A549 (cell line): ENCODE measurements at regions not wholly inside any gene's neighbourhood (a gene's known extent, or its start where the extent isn't known, plus 50 kb on each side); places are given as distances from the start of the nearest gene placed in this dataset.
A peak's percentile ranks its signal among the peaks of the same experiment; 100 is the strongest.

Experiments used
- ATAC-seq, 2 experiments: fragments of 200-7000 bp in 1 of 2; fragments of >200 bp in 1 of 2; cut with Nextera tagmentation in 1 of 2; cut with Tn5 transposase in 1 of 2; 3 replicates each; pipeline versions ENCODE4 v1.8.0 to v1.9.1; 2018 to 2020; ENCODE audit warnings: mild to moderate bottlenecking in 1 of 2, moderate library complexity in 1 of 2
- CTCF ChIA-PET: fragments of 300-600 bp; sonication (Branson Sonifier 250); formaldehyde crosslinking; extraction: SDS; loops from one replicate; lab custom pipeline; 2021; ENCODE audit warnings: antibody characterized with exemption, inconsistent platforms; lab: Yijun Ruan, JAX
- POLR2A ChIA-PET: fragments of 350-600 bp; formaldehyde crosslinking; extraction: SDS; loops from one replicate; lab custom pipeline; 2021; ENCODE audit warnings: antibody characterized with exemption, inconsistent platforms; lab: Yijun Ruan, JAX
- DNase-seq, 2 experiments: peaks; one replicate each; pipeline versions ENCODE4 v3.0.0 to v3.0.0-alpha.2; 2011 to 2016; ENCODE audit warnings: low read depth in 1 of 2, low spot score in 1 of 2
- FAIRE-seq: peaks from 2 replicates; lab custom pipeline; 2011; peaks lifted over from hg19 to GRCh38; lab: Jason Lieb, UNC
- H3K27ac ChIP-seq, 2 experiments: fragments of >200 bp; sonication (Bioruptor Twin); formaldehyde crosslinking; 3 replicates each; pipeline ENCODE4 v1.5.1; 2016 to 2017
- H3K4me1 ChIP-seq: fragments of >200 bp; sonication (Bioruptor Twin); formaldehyde crosslinking; 3 replicates; pipeline ENCODE4 v1.6.1; 2016
- H3K4me2 ChIP-seq: fragments of >200 bp; sonication (Bioruptor Twin); formaldehyde crosslinking; 3 replicates; pipeline ENCODE4 v1.6.1; 2016
- H3K4me3 ChIP-seq: fragments of >200 bp; sonication (Bioruptor Twin); formaldehyde crosslinking; 3 replicates; pipeline ENCODE4 v1.5.1; 2016
- H3K9me3 ChIP-seq: fragments of >200 bp; sonication (Bioruptor Twin); formaldehyde crosslinking; 3 replicates; pipeline ENCODE4 v1.6.1; 2016
- BCL3 ChIP-seq: fragments of >200 bp; sonication (Bioruptor Twin); formaldehyde crosslinking; IDR thresholded peaks from 3 replicates; pipeline ENCODE4 v1.6.1; 2016
- CBX2 ChIP-seq: fragments of 200-600 bp; sonication (generic); IDR thresholded peaks from 2 replicates; pipeline ENCODE4 v1.6.1; 2016; ENCODE audit warnings: low read depth, mild to moderate bottlenecking, borderline replicate concordance
- CHD2 ChIP-seq: fragments of 150-350 bp; IDR thresholded peaks from 2 replicates; pipeline ENCODE4 v1.6.1; 2014; ENCODE audit warnings: low read length; ENCODE audit not compliant: partially characterized antibody
- EHF ChIP-seq: fragments of 250-450 bp; sonication (Bioruptor Pico); IDR thresholded peaks from 2 replicates; pipeline ENCODE4 v1.5.0; 2020; ENCODE audit warnings: mild to moderate bottlenecking
- EHMT2 ChIP-seq: fragments of 200-600 bp; sonication (generic); IDR thresholded peaks from 2 replicates; pipeline ENCODE4 v1.6.1; 2016; ENCODE audit warnings: antibody characterized with exemption, low read depth, mild to moderate bottlenecking, moderate library complexity
- FOSL2 ChIP-seq, 2 experiments: fragments of 450-650 bp in 1 of 2; fragments of >200 bp in 1 of 2; sonication (Bioruptor Twin) in 1 of 2; formaldehyde crosslinking; IDR thresholded peaks; 2 replicates each; pipeline versions ENCODE4 v1.5.0 to v1.6.1; 2016 to 2020; ENCODE audit warnings: mild to moderate bottlenecking in 1 of 2, moderate library complexity in 1 of 2
- FOXS1 ChIP-seq: fragments of 250-450 bp; sonication (Bioruptor Pico); IDR thresholded peaks from 2 replicates; pipeline ENCODE4 v1.5.0; 2020; ENCODE audit warnings: mild to moderate bottlenecking, moderate library complexity
- GATA3 ChIP-seq: IDR thresholded peaks from 2 replicates; pipeline ENCODE4 v1.6.1; 2012; ENCODE audit warnings: borderline replicate concordance
- HEYL ChIP-seq: fragments of 250-450 bp; sonication (Bioruptor Pico); IDR thresholded peaks from 2 replicates; pipeline ENCODE4 v1.8.0; 2021; ENCODE audit warnings: mild to moderate bottlenecking, moderate library complexity
- HOXA7 ChIP-seq: fragments of 250-450 bp; sonication (Bioruptor Pico); IDR thresholded peaks from 2 replicates; pipeline ENCODE4 v1.5.0; 2020; ENCODE audit warnings: mild to moderate bottlenecking, moderate library complexity
- HOXB13 ChIP-seq: fragments of 250-450 bp; sonication (Bioruptor Pico); IDR thresholded peaks from 2 replicates; pipeline ENCODE4 v1.5.0; 2020; ENCODE audit warnings: low read depth, mild to moderate bottlenecking, moderate library complexity
- KDM1A ChIP-seq: fragments of 200-600 bp; sonication (generic); IDR thresholded peaks from 2 replicates; pipeline ENCODE4 v1.6.1; 2016; ENCODE audit warnings: low read depth, mild to moderate bottlenecking
- MAFK ChIP-seq: fragments of 450-650 bp; IDR thresholded peaks from 2 replicates; pipeline ENCODE4 v1.6.1; 2014; ENCODE audit not compliant: partially characterized antibody
- MAX ChIP-seq: IDR thresholded peaks from 2 replicates; pipeline ENCODE4 v1.6.1; 2012
- NPAS2 ChIP-seq: fragments of 250-450 bp; sonication (Bioruptor Pico); IDR thresholded peaks from 2 replicates; pipeline ENCODE4 v1.8.0; 2022; ENCODE audit warnings: mild to moderate bottlenecking, moderate library complexity, borderline replicate concordance
- NR3C1 ChIP-seq: fragments of >200 bp; sonication (Bioruptor Twin); formaldehyde crosslinking; IDR thresholded peaks from 3 replicates; pipeline ENCODE4 v1.6.1; 2017
- PHF8 ChIP-seq: fragments of 200-600 bp; sonication (generic); IDR thresholded peaks from 2 replicates; pipeline ENCODE4 v1.6.1; 2016; ENCODE audit warnings: low read depth, mild to moderate bottlenecking, antibody characterized with exemption, moderate library complexity, borderline replicate concordance
- RARB ChIP-seq: fragments of 250-450 bp; sonication (Bioruptor Pico); IDR thresholded peaks from 2 replicates; pipeline ENCODE4 v1.8.0; 2021; ENCODE audit warnings: mild to moderate bottlenecking, moderate library complexity
- RNF2 ChIP-seq: fragments of 200-600 bp; sonication (generic); IDR thresholded peaks from 2 replicates; pipeline ENCODE4 v1.6.1; 2016; ENCODE audit warnings: low read depth, mild to moderate bottlenecking, antibody characterized with exemption, moderate library complexity, borderline replicate concordance
- TP53 ChIP-seq: fragments of 250-450 bp; sonication (Bioruptor Pico); IDR thresholded peaks from 2 replicates; pipeline ENCODE4 v1.5.0; 2021; ENCODE audit warnings: mild to moderate bottlenecking, moderate library complexity
- ZC3H11A ChIP-seq: fragments of 450-650 bp; IDR thresholded peaks from 2 replicates; pipeline ENCODE4 v1.6.1; 2014; ENCODE audit warnings: antibody characterized with exemption, mild to moderate bottlenecking
- ZNF302 ChIP-seq: fragments of 250-450 bp; sonication (Bioruptor Pico); IDR thresholded peaks from 2 replicates; pipeline ENCODE4 v1.9.0; 2021; ENCODE audit warnings: inconsistent platforms, mild to moderate bottlenecking, moderate library complexity
- WGBS: methylation state at CpG from one replicate; pipeline ENCODE4 v1.1.6; 2017; ENCODE audit errors: missing lambda C conversion rate; 5-methylcytosine and 5-hydroxymethylcytosine counted together
- TF ChIP-seq, protein P1 (sequence below): fragments of 450-650 bp; IDR thresholded peaks from 2 replicates; pipeline ENCODE4 v1.6.1; 2014; ENCODE audit warnings: antibody characterized with exemption
- TF ChIP-seq, protein P2 (sequence below): fragments of >200 bp; sonication (Bioruptor Twin); formaldehyde crosslinking; IDR thresholded peaks from 2 replicates; pipeline ENCODE4 v1.6.1; 2016
- TF ChIP-seq, protein P3 (sequence below): fragments of 250-450 bp; sonication (Bioruptor Pico); IDR thresholded peaks from 2 replicates; pipeline ENCODE4 v1.5.0; 2021; ENCODE audit warnings: mild to moderate bottlenecking, moderate library complexity, borderline replicate concordance
- TF ChIP-seq, protein P4 (sequence below): fragments of >200 bp; sonication (Bioruptor Twin); formaldehyde crosslinking; IDR thresholded peaks from 3 replicates; pipeline ENCODE4 v1.5.1; 2016

DNA sequence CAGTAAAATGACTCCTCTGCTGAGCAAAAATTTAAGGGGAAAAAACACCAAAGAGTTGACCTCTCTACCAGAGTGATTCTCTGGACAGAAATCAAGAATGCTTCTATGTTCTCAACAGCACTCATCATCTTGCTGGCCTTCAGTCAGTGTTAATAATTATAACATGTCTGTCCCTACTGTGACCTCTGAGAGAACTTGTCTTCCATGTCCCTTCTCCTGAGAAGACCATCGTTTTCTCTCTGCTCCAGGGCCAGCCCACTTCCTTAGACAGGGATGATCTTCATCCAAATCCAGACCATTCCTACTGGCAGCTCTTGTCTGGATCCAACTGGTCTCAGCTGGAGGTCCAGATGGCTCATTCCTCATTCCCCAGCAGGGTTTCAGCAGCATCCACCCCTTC lies 139.0 kb upstream of the NECTIN3 start:
- FAIRE-seq (no peak), ATAC-seq (no peak), DNase-seq (peak in 1 of 2 experiments; percentile 33)
- CTCF ChIA-PET = no interaction called here
- peaks cover 12% of the 10 kb centered on the region for H3K4me1 ChIP-seq
- POLR2A ChIA-PET = no interaction called here
- 14% methylated on average over 1 of the region's 1 CpG for WGBS
- no peak overlapping the region for H3K4me2 ChIP-seq
- TF ChIP-seq CBX2 = no peak
- TF ChIP-seq MAFK = no peak
- TF ChIP-seq RARB (CRISPR knock-in tag) = no peak
- no peak for TF ChIP-seq GATA3
- TF ChIP-seq RNF2 = no peak
- TF ChIP-seq KDM1A = no peak
- TF ChIP-seq, protein P1, sequence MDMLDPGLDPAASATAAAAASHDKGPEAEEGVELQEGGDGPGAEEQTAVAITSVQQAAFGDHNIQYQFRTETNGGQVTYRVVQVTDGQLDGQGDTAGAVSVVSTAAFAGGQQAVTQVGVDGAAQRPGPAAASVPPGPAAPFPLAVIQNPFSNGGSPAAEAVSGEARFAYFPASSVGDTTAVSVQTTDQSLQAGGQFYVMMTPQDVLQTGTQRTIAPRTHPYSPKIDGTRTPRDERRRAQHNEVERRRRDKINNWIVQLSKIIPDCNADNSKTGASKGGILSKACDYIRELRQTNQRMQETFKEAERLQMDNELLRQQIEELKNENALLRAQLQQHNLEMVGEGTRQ = no peak
- TF ChIP-seq HOXB13 (CRISPR knock-in tag) = no peak
- no peak for TF ChIP-seq MAX
- no peak for TF ChIP-seq TP53
- TF ChIP-seq ZC3H11A = no peak
- TF ChIP-seq CHD2 = no peak
- no peak for TF ChIP-seq HEYL (CRISPR knock-in tag)
- TF ChIP-seq, protein P2, sequence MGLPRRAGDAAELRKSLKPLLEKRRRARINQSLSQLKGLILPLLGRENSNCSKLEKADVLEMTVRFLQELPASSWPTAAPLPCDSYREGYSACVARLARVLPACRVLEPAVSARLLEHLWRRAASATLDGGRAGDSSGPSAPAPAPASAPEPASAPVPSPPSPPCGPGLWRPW = no peak
- no peak for TF ChIP-seq FOXS1 (CRISPR knock-in tag)
- TF ChIP-seq NR3C1 = no peak
- no peak for TF ChIP-seq PHF8
- TF ChIP-seq EHMT2 = no peak
- no peak overlapping the region for H3K27ac ChIP-seq
- no peak overlapping the region for H3K4me3 ChIP-seq
- H3K9me3 ChIP-seq = no peaks in the 10 kb centered on the region

- Histone ChIP-seq H3K4me2 (peak overlapping the region; percentile 31; the same call in 2 of the 3 replicates), H3K27ac (no peak overlapping the region), H3K4me3 (no peak overlapping the region), H3K4me1 (peaks cover 12% of the 10 kb centered on the region), H3K9me3 (no peaks in the 10 kb centered on the region)
- FAIRE-seq (no peak), DNase-seq (peak in 1 of 2 experiments; percentile 18), ATAC-seq (no peak)
- ChIA-PET POLR2A (no interaction called here), CTCF (no interaction called here)
- WGBS = 46% methylated on average over 4 of the region's 4 CpGs
- TF ChIP-seq HEYL (CRISPR knock-in tag) (no peak), FOSL2 (IDR thresholded peaks at IDR 0.05) (no peak), FOSL2 (CRISPR knock-in tag; IDR thresholded peaks at IDR 0.05) (peak; percentile 31)
Measured at GRCh38 chr3:110933821-110934426, 137.7 kb upstream of the NECTIN3 start.

DNA sequence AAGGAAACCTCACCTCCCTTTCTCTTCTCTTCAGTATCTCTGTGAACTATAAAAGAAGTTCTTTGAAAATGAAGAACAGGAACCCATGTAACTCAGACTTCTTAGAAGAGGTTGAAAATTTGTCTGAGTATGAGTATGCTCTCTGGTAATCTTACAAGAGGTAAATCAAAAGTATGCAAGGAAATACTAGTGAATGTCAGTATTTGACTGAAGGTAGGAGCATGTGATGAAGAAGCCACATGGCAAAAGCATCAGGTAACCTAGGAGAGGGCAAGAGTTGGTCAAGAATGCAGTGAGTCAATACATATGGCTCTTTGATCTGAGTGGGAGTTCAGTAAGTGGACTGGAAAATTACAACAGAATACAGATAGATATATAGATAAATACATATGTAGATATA lies 133.0 kb upstream of the NECTIN3 start:
- Histone ChIP-seq H3K4me3 (no peak overlapping the region), H3K4me2 (no peak overlapping the region), H3K27ac (no peak overlapping the region), H3K9me3 (no peaks in the 10 kb centered on the region), H3K4me1 (peaks cover 18% of the 10 kb centered on the region)
- DNase-seq (no peak), ATAC-seq (no peak), FAIRE-seq (no peak)
- CTCF ChIA-PET = no interaction called here
- POLR2A ChIA-PET = no interaction called here
- TF ChIP-seq, protein P3, sequence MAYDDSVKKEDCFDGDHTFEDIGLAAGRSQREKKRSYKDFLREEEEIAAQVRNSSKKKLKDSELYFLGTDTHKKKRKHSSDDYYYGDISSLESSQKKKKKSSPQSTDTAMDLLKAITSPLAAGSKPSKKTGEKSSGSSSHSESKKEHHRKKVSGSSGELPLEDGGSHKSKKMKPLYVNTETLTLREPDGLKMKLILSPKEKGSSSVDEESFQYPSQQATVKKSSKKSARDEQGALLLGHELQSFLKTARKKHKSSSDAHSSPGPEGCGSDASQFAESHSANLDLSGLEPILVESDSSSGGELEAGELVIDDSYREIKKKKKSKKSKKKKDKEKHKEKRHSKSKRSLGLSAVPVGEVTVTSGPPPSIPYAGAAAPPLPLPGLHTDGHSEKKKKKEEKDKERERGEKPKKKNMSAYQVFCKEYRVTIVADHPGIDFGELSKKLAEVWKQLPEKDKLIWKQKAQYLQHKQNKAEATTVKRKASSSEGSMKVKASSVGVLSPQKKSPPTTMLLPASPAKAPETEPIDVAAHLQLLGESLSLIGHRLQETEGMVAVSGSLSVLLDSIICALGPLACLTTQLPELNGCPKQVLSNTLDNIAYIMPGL = no peak
- no peak for TF ChIP-seq ZC3H11A
- TF ChIP-seq BCL3 = no peak
- TF ChIP-seq PHF8 = no peak
- no peak for TF ChIP-seq TP53
- TF ChIP-seq, protein P4, sequence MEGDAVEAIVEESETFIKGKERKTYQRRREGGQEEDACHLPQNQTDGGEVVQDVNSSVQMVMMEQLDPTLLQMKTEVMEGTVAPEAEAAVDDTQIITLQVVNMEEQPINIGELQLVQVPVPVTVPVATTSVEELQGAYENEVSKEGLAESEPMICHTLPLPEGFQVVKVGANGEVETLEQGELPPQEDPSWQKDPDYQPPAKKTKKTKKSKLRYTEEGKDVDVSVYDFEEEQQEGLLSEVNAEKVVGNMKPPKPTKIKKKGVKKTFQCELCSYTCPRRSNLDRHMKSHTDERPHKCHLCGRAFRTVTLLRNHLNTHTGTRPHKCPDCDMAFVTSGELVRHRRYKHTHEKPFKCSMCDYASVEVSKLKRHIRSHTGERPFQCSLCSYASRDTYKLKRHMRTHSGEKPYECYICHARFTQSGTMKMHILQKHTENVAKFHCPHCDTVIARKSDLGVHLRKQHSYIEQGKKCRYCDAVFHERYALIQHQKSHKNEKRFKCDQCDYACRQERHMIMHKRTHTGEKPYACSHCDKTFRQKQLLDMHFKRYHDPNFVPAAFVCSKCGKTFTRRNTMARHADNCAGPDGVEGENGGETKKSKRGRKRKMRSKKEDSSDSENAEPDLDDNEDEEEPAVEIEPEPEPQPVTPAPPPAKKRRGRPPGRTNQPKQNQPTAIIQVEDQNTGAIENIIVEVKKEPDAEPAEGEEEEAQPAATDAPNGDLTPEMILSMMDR = no peak
- TF ChIP-seq HOXA7 = no peak
- TF ChIP-seq NPAS2 (CRISPR knock-in tag) = no peak
- no peak for TF ChIP-seq CBX2
- TF ChIP-seq FOXS1 (CRISPR knock-in tag) = no peak
- TF ChIP-seq KDM1A = no peak
- no peak for TF ChIP-seq ZNF302 (CRISPR knock-in tag)
- TF ChIP-seq, protein P2 = no peak
- TF ChIP-seq EHF (CRISPR knock-in tag) = no peak
